ENCODE measurements at regions not wholly inside any gene's neighbourhood (a gene's known extent, or its start where the extent isn't known, plus 50 kb on each side); places are given as distances from the start of the nearest gene placed in this dataset.
"Not testable (repeated sequence)": the region's sequence is repeated elsewhere in the genome, so short reads cannot be mapped to it uniquely, and the experiment has no call there.

DNA sequence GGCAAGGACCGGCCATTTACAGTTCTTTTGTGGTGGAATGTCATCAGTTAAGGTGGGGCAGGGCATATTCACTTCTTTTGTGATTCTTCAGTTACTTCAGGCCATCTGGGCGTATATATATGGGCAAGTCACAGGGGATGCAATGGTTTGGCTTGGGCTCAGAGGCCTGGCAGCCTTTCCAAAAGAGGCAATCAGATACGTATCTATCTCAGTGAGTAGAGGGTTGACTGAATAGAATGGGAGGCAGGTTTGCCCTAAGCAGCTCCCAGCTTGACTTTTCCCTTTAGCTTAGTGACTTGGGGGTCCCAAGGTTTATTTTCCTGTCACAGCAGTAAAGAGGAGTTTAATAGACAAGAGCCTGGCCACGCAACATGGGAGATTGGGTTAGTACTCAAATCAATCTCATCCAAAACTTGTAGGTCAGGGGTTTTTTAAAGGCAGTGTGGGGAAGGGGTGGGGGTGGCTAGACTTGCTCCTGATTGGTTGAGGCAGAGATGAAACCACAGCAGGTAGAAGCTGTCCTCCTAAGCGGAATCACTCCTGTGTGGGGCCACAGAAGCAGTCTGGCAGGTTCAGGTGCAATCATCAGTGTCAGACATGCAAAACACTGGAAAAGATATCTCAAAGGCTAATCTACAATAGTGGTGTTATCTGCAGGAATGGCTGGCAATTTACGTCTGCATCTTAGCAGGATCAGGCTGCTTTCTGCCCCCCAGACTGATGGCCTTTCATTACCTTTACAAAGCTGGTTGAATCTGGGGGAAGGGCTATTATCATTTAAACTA, 112.9 kb downstream of the TLR5 start:
- DNase-seq = no peak

DNA sequence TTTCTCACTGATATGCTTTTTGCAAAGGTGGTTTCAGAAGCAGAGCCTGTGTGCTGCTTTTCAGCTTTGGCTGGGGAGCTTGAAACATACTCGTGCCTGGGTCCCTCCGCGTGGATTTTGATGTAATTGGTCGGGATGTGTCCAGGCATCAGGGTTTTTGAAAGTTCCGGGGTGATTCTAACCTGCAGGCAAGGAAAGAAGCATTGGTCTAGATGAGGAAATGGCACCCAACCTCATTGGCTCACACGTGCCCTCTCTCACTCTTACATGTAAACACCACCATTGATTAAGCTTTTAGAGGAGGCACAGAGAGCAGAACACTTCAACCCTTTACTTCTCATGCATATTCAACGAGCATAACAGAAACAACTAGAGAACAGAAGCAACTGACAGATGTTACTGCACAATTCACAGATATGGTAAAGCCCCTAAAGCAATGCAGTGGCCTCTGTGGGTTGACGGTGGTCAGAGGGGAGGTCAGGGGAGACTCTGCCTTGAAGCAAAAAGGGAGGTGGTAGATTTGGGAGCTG, 112.1 kb downstream of the TLR5 start:
- no peak for DNase-seq

DNA sequence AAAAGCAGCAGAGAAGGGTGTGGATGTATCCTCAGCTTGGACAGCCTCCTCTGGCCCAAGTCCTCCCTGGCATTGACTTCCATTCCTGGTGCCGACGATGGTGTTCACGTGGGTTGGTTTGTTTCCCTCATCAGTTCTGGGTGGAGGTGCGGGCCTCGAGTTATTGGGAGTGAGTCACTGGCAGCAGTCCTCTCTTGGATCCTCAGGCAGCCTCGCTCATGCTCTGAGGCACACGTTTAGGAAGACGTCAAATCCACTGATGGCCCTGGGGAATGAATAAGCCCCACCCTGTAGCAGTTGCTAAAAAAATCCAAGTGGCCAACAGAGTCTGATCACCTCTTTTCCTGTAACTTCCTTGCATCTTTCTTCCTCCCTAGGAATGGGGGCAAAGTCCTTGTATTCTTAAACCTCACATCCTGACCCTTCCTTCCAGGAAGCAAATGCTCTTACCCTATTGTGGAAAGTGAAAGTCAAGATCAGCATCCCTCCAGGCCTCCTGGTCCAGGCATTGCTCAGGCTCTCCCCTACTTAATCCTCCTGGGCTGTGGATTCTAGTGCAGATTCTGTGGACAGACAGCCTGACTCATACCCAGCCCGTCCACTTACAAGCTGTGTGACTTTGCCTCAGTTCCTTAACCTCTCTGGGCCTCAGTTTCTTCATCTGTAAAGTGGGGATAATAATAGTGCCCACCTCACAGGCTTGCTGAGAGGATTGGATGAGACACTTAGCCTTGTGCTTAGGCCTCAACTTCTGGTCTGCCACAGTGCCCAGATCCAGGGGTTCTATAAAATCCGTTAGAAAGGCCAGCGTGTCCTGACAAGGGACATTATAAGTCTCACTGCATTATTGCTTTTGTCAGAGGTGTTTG, 111.1 kb downstream of the TLR5 start:
- DNase-seq = no peak

DNA sequence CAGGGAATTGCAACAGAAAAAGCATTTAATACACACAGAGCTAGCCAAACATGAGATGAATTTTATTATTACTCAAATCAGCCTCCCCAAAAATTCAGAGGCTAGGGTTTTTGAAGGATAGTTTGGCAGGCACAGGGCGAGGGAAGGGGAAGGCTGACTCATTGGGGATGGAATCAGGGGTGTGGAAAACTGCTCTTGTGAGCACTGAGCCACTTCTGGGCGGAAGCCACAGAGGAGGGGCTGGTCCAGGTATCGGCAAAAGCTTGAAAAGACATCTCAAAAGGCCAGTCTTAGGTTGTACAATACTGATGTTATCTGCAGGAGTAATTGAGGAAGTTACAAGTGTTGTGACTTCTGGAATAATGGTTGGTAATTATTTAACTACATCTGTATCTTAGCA, 109.4 kb downstream of the TLR5 start:
- no peak for DNase-seq

DNA sequence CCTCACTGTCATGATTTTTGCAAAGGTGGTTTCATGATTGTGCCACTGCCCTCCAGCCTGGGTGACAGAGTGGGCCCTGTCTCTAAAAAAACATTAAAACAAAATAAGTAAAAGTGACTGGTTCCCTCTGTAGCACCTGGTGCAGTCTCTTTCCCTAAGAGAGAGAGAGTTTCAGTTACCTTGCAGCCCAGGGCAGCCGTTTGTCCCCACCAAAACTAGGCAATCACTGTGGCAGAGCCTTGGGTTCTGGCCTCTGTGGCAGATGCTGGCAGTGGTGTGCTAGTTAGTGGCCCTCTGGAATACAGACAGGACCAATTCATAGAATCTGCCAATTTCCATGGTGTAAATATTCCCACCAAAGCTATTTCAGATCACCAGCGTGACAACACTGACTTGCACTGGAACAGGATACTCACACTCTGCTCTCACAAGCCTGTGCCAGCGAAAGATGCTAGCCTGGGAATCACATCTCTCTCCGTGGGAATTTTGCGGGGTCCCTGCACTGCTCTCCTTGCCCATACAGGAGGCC, 108.7 kb downstream of the TLR5 start:
- no peak for DNase-seq

DNA sequence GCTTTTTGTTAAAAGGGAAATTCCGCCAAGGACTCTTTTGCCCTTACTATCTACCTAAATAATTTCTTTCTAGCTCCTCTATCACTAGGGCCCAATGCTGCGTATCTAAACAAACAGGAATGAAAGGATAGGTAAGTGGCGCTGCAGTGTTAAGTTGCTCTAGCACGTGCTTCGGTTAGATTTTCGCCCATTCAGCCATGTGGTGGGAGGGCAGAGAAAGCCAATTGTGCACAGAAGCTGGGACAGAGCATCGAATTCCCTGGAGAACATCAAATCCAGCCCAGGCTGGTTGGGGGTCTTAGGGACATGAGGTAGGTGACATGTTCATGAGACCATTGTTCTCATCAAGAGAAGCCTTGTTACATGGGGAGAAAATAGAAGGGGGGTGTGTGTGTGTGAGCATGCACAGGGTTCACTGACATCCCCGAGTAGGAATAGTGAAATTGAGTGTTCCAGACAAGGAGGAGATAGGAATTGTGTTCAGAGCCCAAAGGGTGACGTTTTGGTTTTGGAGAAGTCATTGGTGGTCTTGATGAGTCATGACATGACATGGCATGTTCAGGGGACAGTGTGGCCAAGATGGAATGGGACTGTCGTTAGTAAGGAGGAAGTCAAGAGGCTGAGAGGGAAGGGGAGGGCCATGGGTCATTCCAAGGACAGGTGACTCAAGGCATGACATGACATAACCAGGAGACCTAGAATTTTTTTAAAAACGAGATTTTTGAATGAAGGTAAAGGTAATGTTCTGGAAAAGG, 107.1 kb downstream of the TLR5 start:
- DNase-seq = no peak

DNA sequence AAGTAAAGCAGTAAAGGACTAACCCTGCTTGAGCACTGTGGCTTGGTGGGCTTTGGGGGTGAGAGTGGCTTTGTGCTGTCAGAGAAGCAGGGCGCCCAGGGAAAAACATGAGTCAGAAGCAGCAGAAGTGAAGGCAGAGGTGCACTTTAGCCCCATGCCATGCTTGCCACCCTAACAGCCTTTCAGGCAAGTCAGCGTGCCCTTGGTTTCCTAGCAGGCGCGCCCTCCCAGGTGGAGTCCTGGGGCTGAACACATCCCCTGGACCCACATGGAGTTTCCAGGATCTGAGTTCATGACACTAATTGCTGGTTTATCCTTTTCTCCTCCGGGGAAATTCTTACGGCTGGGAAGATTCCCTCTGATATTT, 106.6 kb downstream of the TLR5 start:
- DNase-seq = no peak

DNA sequence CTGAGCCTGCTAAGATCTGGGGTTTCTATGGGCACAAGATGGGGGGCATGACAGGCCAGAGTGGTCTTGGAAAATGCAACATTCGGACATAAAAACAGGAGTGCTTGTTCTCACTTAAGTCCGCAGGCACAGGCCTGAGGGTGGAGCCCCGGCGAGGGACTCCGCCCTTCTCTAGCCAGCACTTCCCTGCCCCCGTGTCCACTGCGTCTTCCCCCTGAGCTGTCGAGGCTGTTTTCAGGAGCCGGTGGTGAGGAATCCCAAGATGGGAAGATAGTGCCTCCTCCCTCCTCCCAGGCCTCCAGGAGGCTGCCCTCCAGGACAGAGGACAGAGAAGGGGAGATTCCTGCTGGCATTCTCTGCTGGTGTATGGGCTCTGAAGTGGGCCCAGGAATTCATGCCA, 105.2 kb downstream of the TLR5 start:
- DNase-seq = no peak

DNA sequence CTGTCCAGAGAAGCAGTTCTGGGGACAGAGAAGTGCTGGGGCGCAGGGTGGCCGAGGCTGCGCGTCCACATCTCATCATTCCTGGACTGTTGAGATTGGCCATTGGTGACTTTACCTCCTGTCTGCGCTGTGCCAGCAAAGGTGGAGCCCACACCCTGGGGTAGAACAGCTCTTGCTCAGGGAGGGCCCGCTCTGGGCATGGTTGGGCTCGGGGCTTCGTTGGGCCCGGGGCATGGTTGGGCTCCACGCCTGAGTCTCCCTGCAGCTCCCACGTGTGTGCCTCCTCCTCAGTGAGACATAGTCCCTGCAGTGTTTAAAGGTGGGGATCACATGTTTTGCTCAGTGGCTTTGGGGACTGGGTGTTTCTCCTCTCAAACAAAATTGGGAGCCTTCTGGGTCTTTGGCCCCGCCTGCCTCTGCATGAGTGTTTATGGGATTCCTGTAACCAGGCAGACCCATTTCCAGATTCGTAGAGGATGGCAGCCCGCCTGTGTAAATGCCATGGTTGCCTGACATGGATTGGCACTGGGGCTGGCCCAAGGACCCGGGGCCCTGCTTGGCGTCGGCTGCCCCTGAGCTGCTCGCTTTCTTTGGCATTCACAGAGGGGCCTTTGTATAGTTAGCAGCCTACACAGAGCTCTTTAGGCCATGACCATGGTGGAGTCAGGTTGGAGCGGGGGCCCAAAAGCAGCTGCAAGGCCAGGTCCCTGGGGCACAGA, 104.6 kb downstream of the TLR5 start:
- no peak for DNase-seq

DNA sequence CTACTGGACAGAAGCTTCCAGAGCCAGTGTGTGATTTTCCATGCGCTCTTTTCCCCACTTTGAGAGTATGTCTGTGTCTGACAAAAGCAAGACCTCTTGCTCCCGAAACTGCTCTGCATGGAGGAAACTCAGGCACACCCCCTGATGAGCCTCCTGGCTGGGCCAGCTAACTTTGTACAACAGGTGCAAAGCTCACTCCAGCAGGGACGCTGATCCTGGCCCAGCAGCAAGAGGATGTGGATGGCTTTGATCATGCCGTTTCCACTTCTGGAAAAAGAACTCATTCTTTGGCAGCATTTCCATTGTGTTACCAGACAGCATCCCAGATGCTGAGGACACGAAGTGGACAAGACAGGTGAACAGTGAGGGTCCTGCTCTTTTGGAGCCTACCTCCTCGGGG, 103.1 kb downstream of the TLR5 start:
- DNase-seq = no peak

DNA sequence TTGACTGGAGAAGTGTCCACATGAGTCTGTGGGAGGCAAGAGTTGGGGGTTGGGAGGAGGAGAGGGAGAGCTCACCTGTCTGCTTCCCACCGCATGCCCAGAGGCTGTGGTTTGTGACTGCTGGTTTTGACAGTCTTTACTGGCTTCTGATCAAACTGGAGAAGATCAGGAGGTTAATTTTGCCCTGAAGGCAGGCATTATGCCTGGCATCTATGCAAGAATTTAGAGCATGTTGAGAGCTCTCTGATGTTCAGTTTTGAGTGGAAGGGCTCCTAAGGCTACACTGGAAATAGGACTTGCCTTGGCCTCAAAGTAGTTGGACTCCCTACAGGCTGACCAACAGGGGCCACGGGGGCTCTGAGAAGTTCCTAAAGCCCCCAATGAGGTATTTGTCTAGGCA, 101.6 kb downstream of the TLR5 start:
- no peak for DNase-seq

DNA sequence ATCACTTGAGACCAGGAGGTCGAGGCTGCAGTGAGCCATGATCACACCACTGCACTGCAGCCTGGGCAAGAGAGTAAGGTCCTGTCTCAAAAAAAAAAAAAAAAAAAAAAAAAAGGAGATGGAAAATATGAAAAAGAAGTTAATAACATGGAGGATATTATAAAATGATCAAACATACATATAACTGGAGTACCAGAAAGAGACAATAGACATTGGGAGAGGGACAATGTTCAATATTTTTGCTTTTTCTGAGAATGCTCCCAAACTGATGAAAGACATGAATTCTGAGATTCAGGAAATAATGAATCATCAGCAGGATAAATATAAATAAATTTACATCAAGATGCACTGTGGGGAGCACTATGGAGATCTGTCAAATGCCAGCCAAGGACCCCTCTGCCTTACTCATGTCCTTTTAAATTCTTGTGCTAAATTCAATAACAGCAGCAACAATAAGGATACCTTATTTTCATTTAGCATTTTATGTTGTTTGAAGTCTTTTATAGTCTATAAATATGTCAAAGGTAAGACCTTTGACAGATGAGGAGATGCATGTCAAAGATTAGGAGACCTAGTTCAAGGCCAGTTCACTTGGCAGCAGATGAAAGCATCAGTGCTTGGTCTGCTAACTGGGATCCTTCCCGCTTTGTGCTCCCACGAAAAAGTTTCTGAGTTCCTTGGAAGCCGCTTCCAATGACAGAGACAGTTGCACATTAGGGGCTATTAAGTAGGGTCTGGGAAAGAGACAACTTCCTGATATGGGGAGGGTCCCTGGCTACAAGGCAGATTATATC, 97.7 kb downstream of the TLR5 start:
- DNase-seq = no peak

DNA sequence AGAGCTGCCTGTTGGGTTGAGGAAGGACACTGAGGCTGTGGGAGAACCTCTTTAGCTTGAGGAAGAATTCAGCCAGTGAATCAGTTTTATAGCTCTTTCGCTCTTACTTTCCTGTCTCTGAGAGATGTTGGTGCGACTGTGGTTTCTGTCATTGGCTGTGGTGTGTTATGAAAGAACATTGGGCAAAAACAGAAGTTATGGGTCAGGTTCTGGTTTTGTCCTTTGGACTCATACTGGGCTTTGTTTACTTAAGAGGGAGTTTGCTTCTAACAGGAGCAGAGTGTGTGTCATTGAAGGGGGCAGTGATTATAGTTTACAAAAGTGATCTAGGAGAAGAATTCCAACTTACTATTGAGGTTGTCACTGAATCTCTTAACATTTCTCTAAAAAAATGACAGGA, 97.0 kb downstream of the TLR5 start:
- DNase-seq = no peak

DNA sequence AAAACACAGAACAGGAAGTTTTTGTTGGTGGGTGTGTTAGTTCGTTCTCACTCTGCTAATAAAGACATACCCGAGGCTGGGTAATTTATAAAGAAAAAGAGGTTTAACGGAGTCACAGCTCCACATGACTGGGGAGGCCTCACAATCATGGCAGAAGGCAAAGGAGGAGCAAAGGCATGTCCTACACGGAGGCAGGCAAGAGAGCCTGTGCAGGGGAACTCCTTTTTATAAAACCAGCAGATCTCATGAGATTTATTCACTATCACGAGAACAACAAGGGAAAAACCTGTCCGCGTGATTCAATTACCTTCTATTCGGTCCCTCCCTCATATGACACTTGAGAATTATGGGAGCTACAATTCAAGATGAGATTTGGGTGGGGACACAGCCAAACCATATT, 96.6 kb downstream of the TLR5 start:
- DNase-seq = not testable (repeated sequence)

DNA sequence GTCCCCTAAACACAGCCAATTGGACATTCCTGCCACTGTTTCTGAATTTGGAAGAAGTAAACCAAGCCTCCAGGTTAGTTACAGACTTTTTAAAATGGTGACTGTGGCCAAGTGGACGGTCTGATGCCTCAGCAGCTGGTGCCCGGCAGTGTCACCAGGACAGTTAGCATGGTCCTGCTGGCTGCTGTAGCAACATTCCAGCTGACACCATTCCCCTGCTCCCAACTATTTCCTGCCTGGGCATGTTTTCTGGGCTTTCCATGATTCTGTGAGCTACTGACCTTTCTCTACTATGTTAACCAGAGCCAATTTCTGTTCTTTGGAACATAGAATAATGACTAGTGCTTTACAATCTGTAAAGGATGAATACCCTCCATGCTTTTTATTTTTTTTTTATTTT, 95.0 kb downstream of the TLR5 start:
- no peak for DNase-seq

DNA sequence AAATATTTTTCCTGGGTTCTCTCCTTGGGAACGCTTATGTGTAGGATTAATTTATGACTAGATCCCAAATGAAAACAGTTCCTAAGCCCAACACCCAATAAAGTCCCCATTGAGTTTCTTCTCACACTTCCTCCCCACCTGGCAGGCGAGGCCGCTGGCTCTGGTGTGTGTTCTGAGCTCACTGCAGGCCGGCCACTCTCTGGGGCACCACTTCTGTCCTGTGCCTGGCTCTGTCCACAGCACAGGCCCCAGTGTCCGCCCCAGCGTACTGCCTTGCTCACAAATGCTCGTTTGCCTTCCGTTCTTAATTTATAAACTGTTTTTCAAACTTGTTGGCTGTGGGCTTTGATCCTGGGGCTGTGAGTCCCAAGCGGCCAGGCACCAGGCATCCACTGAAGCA, 90.6 kb downstream of the TLR5 start:
- no peak for DNase-seq

DNA sequence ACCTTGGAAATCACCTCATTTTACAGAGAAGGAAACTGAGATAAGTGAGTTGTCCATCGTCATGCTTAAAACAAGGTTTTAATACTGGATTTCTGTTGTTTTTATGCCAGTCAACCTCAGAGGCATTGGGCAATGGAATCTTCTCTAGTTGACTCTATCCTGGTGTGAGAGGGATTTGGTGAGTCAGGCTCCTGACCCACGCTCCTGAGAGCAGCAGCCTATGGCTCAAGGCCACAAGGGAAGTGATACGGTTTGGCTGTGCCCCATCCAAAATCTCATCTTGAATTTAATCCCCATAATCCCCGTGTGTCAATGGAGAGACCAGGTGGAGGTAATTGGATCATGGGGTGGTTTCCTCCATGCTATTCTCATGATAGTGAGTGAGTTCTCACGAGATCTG, 90.1 kb downstream of the TLR5 start:
- DNase-seq = no peak

DNA sequence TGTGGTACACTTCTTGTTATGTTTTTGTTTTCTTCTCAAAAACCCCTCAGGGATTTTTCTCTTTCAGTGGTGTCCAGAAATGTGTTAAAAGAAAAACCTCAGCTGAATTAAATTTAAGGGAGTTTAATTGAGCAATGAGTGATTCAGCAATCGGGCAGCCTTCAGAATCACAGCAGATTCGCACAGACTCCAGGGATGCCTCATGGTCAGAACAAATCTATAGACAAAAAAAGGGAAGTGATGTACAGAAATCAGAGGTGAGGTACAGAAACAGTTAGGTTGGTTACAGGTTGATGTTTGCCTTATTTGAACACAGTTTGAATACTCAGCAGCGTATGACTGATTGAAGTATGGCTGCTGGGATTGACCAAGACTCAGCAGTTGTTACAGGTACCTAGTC, 86.2 kb downstream of the TLR5 start:
- DNase-seq = no peak

DNA sequence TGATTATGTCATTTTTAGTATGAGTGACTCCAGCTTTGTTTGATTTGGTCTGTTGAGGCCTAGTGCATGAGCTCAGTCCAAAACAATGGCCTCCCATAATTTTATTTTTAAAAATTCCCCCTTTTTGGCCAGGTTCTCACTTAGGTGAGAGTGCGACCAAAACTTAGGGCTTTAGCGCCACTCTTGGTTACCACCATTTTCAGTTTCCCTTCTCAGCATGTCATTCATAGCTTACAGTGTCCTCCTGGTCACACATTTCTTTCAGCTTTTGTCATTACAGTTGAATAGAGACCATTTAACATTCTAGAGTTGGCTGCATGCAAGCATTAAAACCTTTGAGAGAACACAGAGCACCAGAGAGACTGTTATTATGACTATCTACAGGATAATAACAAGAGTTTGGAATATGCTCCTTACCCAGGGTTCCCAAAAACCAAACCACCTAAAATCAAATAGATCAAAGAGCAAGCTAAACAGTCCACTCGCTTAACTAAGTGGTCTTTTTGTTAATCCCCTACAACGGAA, 85.4 kb downstream of the TLR5 start:
- no peak for DNase-seq

Measured in hematopoietic multipotent progenitor cell treated with erythropoietin and hydrocortisone succinate and interleukin-3 and kit ligand, for 8 days (in vitro differentiated cells).